ENCODE measurements at regions not wholly inside any gene's neighbourhood (a gene's known extent, or its start where the extent isn't known, plus 50 kb on each side); places are given as distances from the start of the nearest gene placed in this dataset.

DNA sequence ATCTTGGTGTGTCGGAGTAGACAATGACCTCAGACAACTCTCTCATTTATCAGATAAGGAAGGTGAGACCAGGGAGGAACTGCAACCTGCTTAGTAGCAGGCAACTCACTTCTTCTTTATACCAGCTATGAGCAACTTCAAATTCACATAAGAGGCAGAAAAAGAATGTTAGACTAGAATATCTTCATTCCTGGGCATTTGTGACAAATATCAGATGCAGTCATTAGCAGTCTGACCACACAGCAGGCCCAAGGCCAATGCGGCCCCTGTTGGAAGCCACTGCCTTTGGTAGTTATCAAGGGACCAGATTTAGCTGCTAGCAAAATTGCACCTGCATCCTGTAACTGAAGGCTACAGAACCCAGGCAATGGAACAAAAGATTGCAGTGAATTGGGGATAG lies 219.2 kb upstream of the RASGEF1B start:
- H3K9ac ChIP-seq (ENCODE audit: low read length in 2 of 2) = no peak overlapping the region

DNA sequence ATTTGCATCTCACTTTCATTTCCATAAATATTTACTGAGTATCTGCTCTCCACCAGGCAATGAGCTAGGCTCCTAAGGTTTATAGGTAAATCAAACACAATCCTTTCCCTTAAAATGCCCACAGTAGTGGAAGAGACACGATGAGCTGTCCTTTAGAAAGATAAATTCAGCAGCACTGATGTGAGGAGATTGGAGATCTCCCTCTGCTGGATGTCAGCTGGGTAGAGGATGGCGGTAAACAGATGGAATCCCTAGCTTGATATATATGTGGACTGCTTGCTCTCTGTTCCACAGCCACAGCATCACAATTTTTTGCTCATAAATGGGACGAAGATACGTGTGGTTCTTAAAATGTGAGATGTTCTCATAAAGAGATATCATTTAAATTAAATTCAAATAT lies 216.4 kb upstream of the RASGEF1B start:
- no peak overlapping the region for H3K9ac ChIP-seq (ENCODE audit: low read length in 2 of 2)
- H3K4me3 ChIP-seq (ENCODE audit: low read length in 2 of 2) = no peak overlapping the region
- no peaks in the 10 kb centered on the region for H3K36me3 ChIP-seq (ENCODE audit: control insufficient read depth in 2 of 2, insufficient read depth in 2 of 2, low read length in 2 of 2)
- H3K27me3 ChIP-seq (ENCODE audit: control insufficient read depth in 1 of 2, insufficient read depth in 2 of 2, low read length in 2 of 2) = no peaks in the 10 kb centered on the region
- H3K9me3 ChIP-seq (ENCODE audit: control insufficient read depth in 2 of 2, low read length in 2 of 2) = no peaks in the 10 kb centered on the region
- H3K27ac ChIP-seq (ENCODE audit: low read length) = no peak overlapping the region
- no peaks in the 10 kb centered on the region for H3K4me1 ChIP-seq (ENCODE audit: control insufficient read depth, insufficient read depth, low read length)

More for the DNA sequence above, 219.2 kb upstream of the RASGEF1B start:
- H3K4me1 ChIP-seq (ENCODE audit: control insufficient read depth, insufficient read depth, low read length) = no peaks in the 10 kb centered on the region
- no peaks in the 10 kb centered on the region for H3K27me3 ChIP-seq (ENCODE audit: control insufficient read depth in 1 of 2, insufficient read depth in 2 of 2, low read length in 2 of 2)
- H3K9me3 ChIP-seq (ENCODE audit: control insufficient read depth in 2 of 2, low read length in 2 of 2) = no peaks in the 10 kb centered on the region
- no peak overlapping the region for H3K4me3 ChIP-seq (ENCODE audit: low read length in 2 of 2)
- no peaks in the 10 kb centered on the region for H3K36me3 ChIP-seq (ENCODE audit: control insufficient read depth in 2 of 2, insufficient read depth in 2 of 2, low read length in 2 of 2)
- H3K27ac ChIP-seq (ENCODE audit: low read length) = no peak overlapping the region

GRCh38 chr4:81687471-81687870 lies 215.8 kb upstream of the RASGEF1B start:
- no peaks in the 10 kb centered on the region for H3K4me1 ChIP-seq (ENCODE audit: control insufficient read depth, insufficient read depth, low read length)
- no peaks in the 10 kb centered on the region for H3K36me3 ChIP-seq (ENCODE audit: control insufficient read depth in 2 of 2, insufficient read depth in 2 of 2, low read length in 2 of 2)
- no peak overlapping the region for H3K9ac ChIP-seq (ENCODE audit: low read length in 2 of 2)
- no peaks in the 10 kb centered on the region for H3K9me3 ChIP-seq (ENCODE audit: control insufficient read depth in 2 of 2, low read length in 2 of 2)
- no peaks in the 10 kb centered on the region for H3K27me3 ChIP-seq (ENCODE audit: control insufficient read depth in 1 of 2, insufficient read depth in 2 of 2, low read length in 2 of 2)
- H3K4me3 ChIP-seq (ENCODE audit: low read length in 2 of 2) = no peak overlapping the region
- no peak overlapping the region for H3K27ac ChIP-seq (ENCODE audit: low read length)

GRCh38 chr4:81685104-81685503 lies 213.4 kb upstream of the RASGEF1B start:
- no peak overlapping the region for H3K9ac ChIP-seq (ENCODE audit: low read length in 2 of 2)
- no peaks in the 10 kb centered on the region for H3K4me1 ChIP-seq (ENCODE audit: control insufficient read depth, insufficient read depth, low read length)
- H3K36me3 ChIP-seq (ENCODE audit: control insufficient read depth in 2 of 2, insufficient read depth in 2 of 2, low read length in 2 of 2) = no peaks in the 10 kb centered on the region
- H3K4me3 ChIP-seq (ENCODE audit: low read length in 2 of 2) = no peak overlapping the region
- H3K9me3 ChIP-seq (ENCODE audit: control insufficient read depth in 2 of 2, low read length in 2 of 2) = no peaks in the 10 kb centered on the region
- no peaks in the 10 kb centered on the region for H3K27me3 ChIP-seq (ENCODE audit: control insufficient read depth in 1 of 2, insufficient read depth in 2 of 2, low read length in 2 of 2)
- H3K27ac ChIP-seq (ENCODE audit: low read length) = no peak overlapping the region

GRCh38 chr4:81684352-81684751 lies 212.6 kb upstream of the RASGEF1B start:
- H3K27ac ChIP-seq (ENCODE audit: low read length) = no peak overlapping the region
- H3K27me3 ChIP-seq (ENCODE audit: control insufficient read depth in 1 of 2, insufficient read depth in 2 of 2, low read length in 2 of 2) = no peaks in the 10 kb centered on the region
- no peaks in the 10 kb centered on the region for H3K9me3 ChIP-seq (ENCODE audit: control insufficient read depth in 2 of 2, low read length in 2 of 2)
- H3K36me3 ChIP-seq (ENCODE audit: control insufficient read depth in 2 of 2, insufficient read depth in 2 of 2, low read length in 2 of 2) = no peaks in the 10 kb centered on the region
- H3K4me1 ChIP-seq (ENCODE audit: control insufficient read depth, insufficient read depth, low read length) = no peaks in the 10 kb centered on the region
- no peak overlapping the region for H3K4me3 ChIP-seq (ENCODE audit: low read length in 2 of 2)
- no peak overlapping the region for H3K9ac ChIP-seq (ENCODE audit: low read length in 2 of 2)

- Histone ChIP-seq H3K36me3 (ENCODE audit: control insufficient read depth in 2 of 2, insufficient read depth in 2 of 2, low read length in 2 of 2) (no peaks in the 10 kb centered on the region), H3K27me3 (ENCODE audit: control insufficient read depth in 1 of 2, insufficient read depth in 2 of 2, low read length in 2 of 2) (no peaks in the 10 kb centered on the region), H3K4me3 (ENCODE audit: low read length in 2 of 2) (no peak overlapping the region), H3K9me3 (ENCODE audit: control insufficient read depth in 2 of 2, low read length in 2 of 2) (no peaks in the 10 kb centered on the region), H3K27ac (ENCODE audit: low read length) (no peak overlapping the region), H3K9ac (ENCODE audit: low read length in 2 of 2) (no peak overlapping the region), H3K4me1 (ENCODE audit: control insufficient read depth, insufficient read depth, low read length) (no peaks in the 10 kb centered on the region)
These were observed 210.8 kb upstream of the RASGEF1B start for GRCh38 chr4:81682492-81682891.

DNA sequence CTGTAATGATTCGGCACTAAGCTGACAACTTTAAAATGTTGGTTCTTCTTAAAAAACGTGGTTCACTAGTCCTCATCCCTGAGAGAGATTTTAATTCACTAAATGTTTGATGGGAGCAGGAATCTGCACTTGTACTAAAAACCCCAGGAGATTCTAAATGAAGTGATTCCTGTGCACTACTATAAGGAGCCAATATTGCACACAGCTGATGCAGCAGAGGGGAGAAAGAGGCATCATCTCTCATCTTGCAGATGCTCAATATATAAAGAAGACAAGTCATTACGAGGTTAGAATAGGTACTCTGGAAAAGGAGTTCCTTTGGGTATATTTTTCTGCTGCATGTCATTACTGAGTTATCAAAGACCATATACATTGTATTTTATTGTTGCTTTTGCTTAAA lies 207.6 kb upstream of the RASGEF1B start:
- Histone ChIP-seq H3K4me3 (ENCODE audit: low read length in 2 of 2) (no peak overlapping the region), H3K36me3 (ENCODE audit: control insufficient read depth in 2 of 2, insufficient read depth in 2 of 2, low read length in 2 of 2) (no peaks in the 10 kb centered on the region), H3K9ac (ENCODE audit: low read length in 2 of 2) (no peak overlapping the region), H3K27me3 (ENCODE audit: control insufficient read depth in 1 of 2, insufficient read depth in 2 of 2, low read length in 2 of 2) (no peaks in the 10 kb centered on the region), H3K9me3 (ENCODE audit: control insufficient read depth in 2 of 2, low read length in 2 of 2) (no peaks in the 10 kb centered on the region), H3K27ac (ENCODE audit: low read length) (no peak overlapping the region), H3K4me1 (ENCODE audit: control insufficient read depth, insufficient read depth, low read length) (peaks cover 4% of the 10 kb centered on the region)

DNA sequence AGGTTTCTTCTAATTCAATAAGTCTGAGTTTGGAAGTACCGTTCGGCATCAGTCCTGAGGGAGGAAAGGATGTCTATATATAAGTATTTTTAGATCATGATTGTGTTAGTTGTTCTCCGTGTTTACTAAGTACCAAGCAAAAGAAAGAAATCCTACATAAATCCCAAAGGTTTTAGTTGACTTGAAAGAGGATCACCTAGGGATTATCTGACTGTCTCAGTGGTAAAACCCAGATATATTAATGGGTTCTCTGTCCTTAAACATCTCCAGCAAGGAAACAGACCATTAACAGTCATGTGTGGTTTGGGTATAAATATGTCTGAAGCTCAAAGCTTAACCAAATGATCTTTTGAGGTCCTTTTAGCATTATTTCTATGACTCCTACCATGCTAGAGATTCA lies 207.1 kb upstream of the RASGEF1B start:
- no peak overlapping the region for H3K27ac ChIP-seq (ENCODE audit: low read length)
- no peak overlapping the region for H3K4me3 ChIP-seq (ENCODE audit: low read length in 2 of 2)
- no peak overlapping the region for H3K9ac ChIP-seq (ENCODE audit: low read length in 2 of 2)
- no peaks in the 10 kb centered on the region for H3K9me3 ChIP-seq (ENCODE audit: control insufficient read depth in 2 of 2, low read length in 2 of 2)
- H3K36me3 ChIP-seq (ENCODE audit: control insufficient read depth in 2 of 2, insufficient read depth in 2 of 2, low read length in 2 of 2) = no peaks in the 10 kb centered on the region
- no peaks in the 10 kb centered on the region for H3K27me3 ChIP-seq (ENCODE audit: control insufficient read depth in 1 of 2, insufficient read depth in 2 of 2, low read length in 2 of 2)
- peaks cover 4% of the 10 kb centered on the region for H3K4me1 ChIP-seq (ENCODE audit: control insufficient read depth, insufficient read depth, low read length)

- no peak overlapping the region for H3K9ac ChIP-seq (ENCODE audit: low read length in 2 of 2)
- peaks cover 4% of the 10 kb centered on the region for H3K4me1 ChIP-seq (ENCODE audit: control insufficient read depth, insufficient read depth, low read length)
- no peak overlapping the region for H3K27ac ChIP-seq (ENCODE audit: low read length)
These were observed 204.8 kb upstream of the RASGEF1B start for GRCh38 chr4:81676537-81676936.

DNA sequence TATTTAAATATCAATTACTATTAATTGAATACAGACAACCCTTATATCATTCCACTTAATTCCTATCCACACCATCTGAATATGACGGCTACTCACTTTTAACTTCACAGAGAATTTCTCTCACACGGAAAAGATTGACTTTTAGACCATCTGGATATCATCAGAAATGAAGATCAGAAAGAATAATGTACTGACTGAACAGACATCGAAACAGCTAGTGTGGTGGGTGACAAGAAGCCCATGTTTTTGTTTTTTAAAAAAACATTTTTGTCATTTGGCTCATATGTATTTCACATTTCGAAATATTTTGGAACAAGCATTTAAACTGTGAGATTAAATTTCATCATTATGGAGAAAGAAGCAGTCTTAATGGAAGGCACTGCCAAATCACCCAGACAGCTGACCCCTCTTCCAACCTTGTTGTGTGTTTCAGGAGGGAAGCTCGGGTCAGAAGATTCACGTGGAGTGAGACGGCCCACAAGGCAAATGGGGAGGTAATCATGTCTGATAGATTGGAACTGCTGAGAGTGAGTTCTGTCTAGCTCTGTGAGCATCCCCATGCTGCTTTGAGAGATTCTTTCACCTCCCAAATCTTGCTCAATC lies 204.2 kb upstream of the RASGEF1B start:
- H3K27ac ChIP-seq (ENCODE audit: low read length) = no peak overlapping the region

More at GRCh38 chr4:81676537-81676936, 204.8 kb upstream of the RASGEF1B start:
- Histone ChIP-seq H3K36me3 (ENCODE audit: control insufficient read depth in 2 of 2, insufficient read depth in 2 of 2, low read length in 2 of 2) (no peaks in the 10 kb centered on the region), H3K9me3 (ENCODE audit: control insufficient read depth in 2 of 2, low read length in 2 of 2) (no peaks in the 10 kb centered on the region), H3K27me3 (ENCODE audit: control insufficient read depth in 1 of 2, insufficient read depth in 2 of 2, low read length in 2 of 2) (peaks cover 0 to 2% of the 10 kb centered on the region in 2 donors), H3K4me3 (ENCODE audit: low read length in 2 of 2) (no peak overlapping the region)

DNA sequence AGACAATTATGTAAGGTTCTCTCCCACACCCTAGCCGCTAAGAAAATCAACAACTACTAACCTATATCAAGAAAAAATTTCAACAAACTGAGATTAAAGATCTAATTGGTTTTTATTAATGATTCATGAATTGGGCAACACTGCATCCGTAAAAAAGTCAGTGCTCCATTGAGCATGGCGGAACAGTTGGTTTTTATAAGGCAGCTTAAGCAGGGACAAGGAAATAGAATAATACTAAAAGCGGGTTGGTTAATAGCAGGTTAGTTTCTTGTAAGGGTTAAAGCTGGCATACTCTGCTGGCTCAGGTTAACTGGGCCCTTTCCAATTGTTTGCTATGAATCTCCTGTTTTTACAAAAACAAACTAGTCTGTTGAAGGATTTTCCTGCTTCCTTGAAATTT lies 202.3 kb upstream of the RASGEF1B start:
- no peaks in the 10 kb centered on the region for H3K9me3 ChIP-seq (ENCODE audit: control insufficient read depth in 2 of 2, low read length in 2 of 2)
- H3K4me1 ChIP-seq (ENCODE audit: control insufficient read depth, insufficient read depth, low read length) = peaks cover 4% of the 10 kb centered on the region
- no peak overlapping the region for H3K4me3 ChIP-seq (ENCODE audit: low read length in 2 of 2)
- H3K36me3 ChIP-seq (ENCODE audit: control insufficient read depth in 2 of 2, insufficient read depth in 2 of 2, low read length in 2 of 2) = no peaks in the 10 kb centered on the region
- H3K9ac ChIP-seq (ENCODE audit: low read length in 2 of 2) = no peak overlapping the region
- no peak overlapping the region for H3K27ac ChIP-seq (ENCODE audit: low read length)
- peaks cover 0 to 2% of the 10 kb centered on the region in 2 donors for H3K27me3 ChIP-seq (ENCODE audit: control insufficient read depth in 1 of 2, insufficient read depth in 2 of 2, low read length in 2 of 2)

More for the DNA sequence above, 204.2 kb upstream of the RASGEF1B start:
- H3K36me3 ChIP-seq (ENCODE audit: control insufficient read depth in 2 of 2, insufficient read depth in 2 of 2, low read length in 2 of 2) = no peaks in the 10 kb centered on the region
- H3K9me3 ChIP-seq (ENCODE audit: control insufficient read depth in 2 of 2, low read length in 2 of 2) = no peaks in the 10 kb centered on the region
- no peak overlapping the region for H3K4me3 ChIP-seq (ENCODE audit: low read length in 2 of 2)
- H3K9ac ChIP-seq (ENCODE audit: low read length in 2 of 2) = no peak overlapping the region
- H3K4me1 ChIP-seq (ENCODE audit: control insufficient read depth, insufficient read depth, low read length) = peaks cover 4% of the 10 kb centered on the region
- H3K27me3 ChIP-seq (ENCODE audit: control insufficient read depth in 1 of 2, insufficient read depth in 2 of 2, low read length in 2 of 2) = peaks cover 0 to 2% of the 10 kb centered on the region in 2 donors

Measured in stomach smooth muscle (tissue), 2 donors.